GM12891 (cell line): ENCODE measurements at regions not wholly inside any gene's neighbourhood (a gene's known extent, or its start where the extent isn't known, plus 50 kb on each side); places are given as distances from the start of the nearest gene placed in this dataset.

ENCODE experiments used
- PAX5 ChIP-seq: IDR thresholded peaks from 2 replicates; pipeline ENCODE4 v1.6.1; 2011; ENCODE audit warnings: low read length, moderate library complexity, mild to moderate bottlenecking; ENCODE audit not compliant: insufficient read depth, severe bottlenecking
- POLR2A ChIP-seq: IDR thresholded peaks from 2 replicates; pipeline ENCODE4 v1.6.1; 2011; ENCODE audit warnings: low read depth, low read length, control low read depth
- POLR2AphosphoS5 ChIP-seq: IDR thresholded peaks from 2 replicates; pipeline ENCODE4 v1.6.1; 2011; ENCODE audit warnings: low read depth, low read length, control low read depth
- SPI1 ChIP-seq: IDR thresholded peaks from 2 replicates; pipeline ENCODE4 v1.6.1; 2011; ENCODE audit warnings: low read depth, low read length, control low read depth
- TAF1 ChIP-seq: IDR thresholded peaks from 2 replicates; pipeline ENCODE4 v1.6.1; 2011; ENCODE audit warnings: low read depth, low read length, control low read depth

GRCh38 chr9:73243078-73243477, 91.4 kb downstream of the ANXA1 start:
- TF ChIP-seq POLR2A (no peak), SPI1 (no peak), POLR2AphosphoS5 (no peak), TAF1 (no peak), PAX5 (no peak)
